Right lung (tissue), 2 donors: ENCODE measurements at regions not wholly inside any gene's neighbourhood (a gene's known extent, or its start where the extent isn't known, plus 50 kb on each side); places are given as distances from the start of the nearest gene placed in this dataset.
"Not testable (repeated sequence)": the region's sequence is repeated elsewhere in the genome, so short reads cannot be mapped to it uniquely, and the experiment has no call there.

Experiments used
- DNase-seq, 2 donors: peaks; one replicate each; pipeline ENCODE4 v3.0.0-alpha.2; 2013

- not testable (repeated sequence) for DNase-seq
Observed at GRCh38 chr16:51977506-51977905, 569.4 kb downstream of the TOX3 start.

GRCh38 chr16:51971184-51971583 is 575.8 kb downstream of the TOX3 start:
- DNase-seq, result no peak

DNA sequence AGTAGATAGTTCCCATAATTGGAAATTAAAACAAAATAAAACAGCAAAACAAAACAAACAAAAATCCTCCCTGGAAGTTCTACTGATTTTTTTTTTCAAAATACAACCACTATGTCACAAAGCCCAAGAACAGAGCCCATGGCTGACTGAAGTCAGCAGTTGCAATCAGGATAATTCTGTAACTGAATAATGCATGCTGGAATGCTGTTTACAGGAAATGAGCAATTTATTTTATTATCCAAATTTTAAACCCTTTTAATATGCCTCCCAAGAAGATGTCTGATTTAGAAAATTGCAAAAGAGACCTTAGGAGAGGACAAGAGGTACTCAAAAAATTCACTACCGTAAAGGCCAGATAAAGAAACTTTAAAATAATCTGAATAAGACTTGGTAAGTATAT is 578.2 kb downstream of the TOX3 start:
- no peak for DNase-seq

- no peak for DNase-seq
Observed at GRCh38 chr16:51967646-51968045, 579.3 kb downstream of the TOX3 start.

DNA sequence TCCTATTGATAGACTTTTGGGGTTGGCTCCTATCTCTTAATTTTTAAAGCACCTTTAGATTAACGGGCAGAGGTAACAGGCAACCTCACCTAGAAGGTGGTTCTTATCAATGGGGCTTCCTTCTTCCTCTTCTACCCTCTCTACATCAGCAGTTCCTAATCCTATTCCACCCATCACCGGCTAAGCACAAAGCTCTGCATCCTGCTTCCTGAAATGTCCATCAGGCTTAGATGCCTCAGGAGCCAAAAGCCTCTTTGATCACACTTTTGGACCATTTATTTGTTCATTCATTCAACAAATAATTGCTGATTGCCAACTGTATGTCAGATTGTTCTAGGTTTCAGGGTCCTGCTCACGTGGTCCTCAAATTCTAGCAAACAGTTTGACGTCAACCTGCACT is 586.0 kb downstream of the TOX3 start:
- no peak for DNase-seq

DNA sequence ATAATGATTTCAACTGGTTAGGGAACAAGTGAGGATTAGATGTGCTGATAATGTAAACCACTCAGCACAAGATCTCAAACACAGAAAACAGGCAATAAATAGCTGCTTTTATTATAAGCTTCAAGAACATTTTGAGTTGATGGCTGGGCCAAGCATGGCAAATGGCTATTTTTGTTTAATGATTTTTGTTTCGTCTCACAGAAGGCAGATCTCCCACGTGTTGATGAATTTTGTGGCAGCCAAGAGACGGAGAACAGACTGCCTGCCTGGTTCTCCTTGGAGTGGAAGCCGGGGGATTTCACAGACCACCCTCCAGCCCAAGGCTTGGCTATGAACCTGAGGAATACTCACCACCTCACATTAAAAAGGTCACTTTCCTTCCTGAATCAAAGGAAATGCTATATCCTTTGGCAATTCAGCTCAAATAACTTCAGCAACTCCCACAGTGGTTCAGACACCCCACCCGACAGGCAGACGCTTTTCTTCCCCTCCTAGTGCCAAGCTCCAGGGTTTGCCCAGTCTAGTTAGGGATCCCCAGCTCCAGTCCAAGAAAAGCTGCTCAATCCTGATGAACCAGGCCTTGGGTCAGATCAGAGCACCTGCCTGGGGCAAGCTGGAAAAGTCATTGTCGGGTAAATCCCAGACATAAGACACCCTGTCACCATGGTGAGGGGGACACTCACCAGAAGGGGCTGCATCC is 593.5 kb downstream of the TOX3 start:
- DNase-seq, result no peak

- no peak for DNase-seq
Observed at GRCh38 chr16:51952500-51952899, 594.4 kb downstream of the TOX3 start.

- DNase-seq, result no peak
Observed at GRCh38 chr16:51951668-51952298, 595.2 kb downstream of the TOX3 start.

DNA sequence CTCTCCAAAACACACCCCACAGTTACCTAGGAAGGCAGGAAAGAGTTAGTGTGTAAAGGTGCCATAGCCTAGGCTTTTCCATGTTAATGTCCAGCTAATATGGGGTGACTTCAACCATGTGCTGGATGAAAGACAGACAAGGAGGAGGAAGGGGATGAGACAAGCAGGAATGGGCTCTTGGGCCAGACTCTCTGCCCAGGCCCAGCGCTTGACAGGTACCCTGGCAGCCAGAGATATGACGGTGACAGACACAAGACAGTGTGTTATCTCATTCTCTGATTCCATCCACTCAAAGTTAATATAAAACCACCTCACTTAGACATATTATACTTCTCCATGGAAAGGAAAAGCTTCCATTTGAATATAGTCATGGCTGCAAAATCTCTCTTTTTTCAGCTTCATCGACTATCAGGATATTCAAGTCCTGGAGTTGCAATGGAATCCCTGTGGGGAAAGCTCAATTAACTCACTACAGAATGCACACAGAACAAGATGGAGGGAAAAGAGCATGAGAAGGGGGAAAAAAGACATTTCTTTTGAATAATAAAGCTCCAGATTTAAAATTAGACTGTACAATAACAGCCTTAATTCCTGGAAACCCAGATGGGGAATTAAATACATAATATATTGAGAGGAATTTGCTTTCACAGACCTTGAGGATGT is 596.7 kb downstream of the TOX3 start:
- no peak for DNase-seq

- no peak for DNase-seq
Observed at GRCh38 chr16:51949282-51949681, 597.7 kb downstream of the TOX3 start.

DNA sequence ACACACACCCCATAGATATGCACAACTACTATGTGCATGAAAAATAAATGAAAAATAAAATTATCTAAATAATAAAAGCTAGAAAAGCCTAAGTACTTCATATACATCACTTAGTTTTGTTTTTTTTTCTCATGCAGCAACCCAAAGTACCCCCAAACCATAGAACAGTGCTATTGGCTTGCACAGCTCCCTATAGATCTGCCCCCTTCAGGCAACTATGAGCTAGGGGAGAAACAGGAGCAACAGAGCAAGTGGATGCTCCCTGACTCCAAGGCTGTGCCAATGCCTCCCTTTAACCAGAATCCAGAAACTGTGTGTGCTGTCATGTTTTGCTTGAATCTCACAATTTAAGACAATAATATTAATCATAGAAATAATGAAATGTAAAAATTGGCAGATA is 605.5 kb downstream of the TOX3 start:
- no peak for DNase-seq

GRCh38 chr16:51940183-51940582 is 606.8 kb downstream of the TOX3 start:
- no peak for DNase-seq

GRCh38 chr16:51939378-51939871 is 607.5 kb downstream of the TOX3 start:
- no peak for DNase-seq

DNA sequence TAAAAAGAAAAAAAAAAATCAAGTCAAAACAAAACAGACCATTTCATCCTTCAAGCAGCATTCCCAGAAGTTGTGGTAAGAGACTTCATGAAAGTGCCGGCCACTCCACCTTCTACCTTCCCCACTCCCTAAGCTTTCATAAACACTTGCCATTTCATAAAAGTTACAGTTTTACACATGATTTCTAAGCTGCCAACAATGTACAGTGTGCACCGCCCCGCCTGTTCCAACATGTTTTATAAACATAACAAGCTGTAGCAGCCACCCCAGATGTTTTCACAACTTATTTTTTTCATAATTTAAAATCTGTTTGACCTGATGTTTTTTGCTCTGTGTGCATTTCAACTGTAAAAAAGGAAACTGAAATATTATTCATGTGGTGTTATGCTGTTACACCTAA is 608.1 kb downstream of the TOX3 start:
- no peak for DNase-seq

- DNase-seq, result no peak
Observed at GRCh38 chr16:51937771-51938170, 609.2 kb downstream of the TOX3 start.

DNA sequence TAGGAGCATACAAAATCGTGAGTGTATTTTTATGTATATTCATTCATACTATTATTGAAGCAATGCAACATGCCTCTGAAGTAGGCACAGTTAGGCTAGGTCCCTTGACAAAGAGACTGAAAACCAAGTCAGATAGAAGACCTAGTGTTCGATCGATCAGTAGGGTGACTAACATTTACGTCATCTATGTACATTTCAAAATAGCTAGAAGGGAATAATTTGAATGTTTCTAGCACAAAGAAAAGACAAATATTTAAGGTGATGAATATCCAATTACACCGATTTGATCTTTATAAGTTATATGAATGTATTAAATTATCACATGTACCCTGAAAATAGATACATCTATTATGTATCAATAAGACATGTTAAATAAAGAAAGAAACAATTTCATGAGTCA is 610.1 kb downstream of the TOX3 start:
- no peak for DNase-seq

DNA sequence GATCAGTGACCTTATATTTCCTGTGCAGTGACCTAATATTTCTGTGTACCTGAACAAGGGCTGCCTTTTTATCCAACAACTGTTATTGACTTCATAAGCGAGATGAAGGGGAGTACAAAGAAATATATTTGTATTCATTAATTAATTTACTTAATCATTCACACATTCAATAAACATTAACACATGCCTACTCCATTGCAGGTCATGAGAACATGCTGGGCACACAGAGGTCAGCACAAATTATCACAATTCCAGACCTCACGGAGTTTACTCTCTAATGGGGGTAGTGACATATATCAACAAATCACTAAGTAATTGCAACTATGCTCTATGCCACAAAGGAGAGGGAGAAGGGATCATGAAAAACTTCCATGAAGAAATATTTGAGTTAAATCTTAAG is 614.6 kb downstream of the TOX3 start:
- no peak for DNase-seq

DNA sequence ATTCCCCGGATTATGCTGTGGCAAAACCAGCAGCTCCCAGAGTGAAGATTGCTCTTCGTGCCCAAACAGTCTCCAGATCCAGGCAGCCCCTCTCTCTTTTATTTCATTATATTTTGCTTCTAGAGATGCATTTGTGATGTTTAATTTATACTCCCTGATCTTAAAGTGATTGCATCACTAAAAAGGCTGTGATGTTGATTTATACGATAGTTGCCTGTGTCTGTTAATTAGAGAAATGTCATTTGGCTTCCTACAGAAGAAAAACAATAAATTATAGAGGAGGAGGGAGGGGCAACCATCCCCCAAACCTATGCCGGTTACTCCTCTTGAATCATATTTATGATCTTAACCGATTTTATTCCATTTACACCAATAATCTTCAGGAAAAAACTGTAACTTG is 615.3 kb downstream of the TOX3 start:
- no peak for DNase-seq

DNA sequence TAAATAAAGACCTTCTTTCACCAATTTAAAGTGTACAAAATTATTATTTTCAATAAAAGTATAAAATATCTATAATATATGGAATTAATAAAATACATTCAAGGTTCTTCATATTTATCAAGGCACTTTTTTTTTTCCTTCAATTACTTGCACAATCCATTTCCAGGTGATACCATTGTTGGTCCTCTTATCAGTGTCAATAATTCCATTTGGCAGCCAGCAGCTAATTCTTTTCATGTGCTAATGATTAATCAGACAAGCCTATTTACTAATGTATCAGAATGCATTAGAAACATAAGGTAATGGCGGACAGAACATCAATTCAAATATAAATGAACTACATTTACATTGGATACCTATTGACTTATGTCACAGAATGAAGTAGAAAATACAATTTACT is 622.2 kb downstream of the TOX3 start:
- DNase-seq, result no peak

DNA sequence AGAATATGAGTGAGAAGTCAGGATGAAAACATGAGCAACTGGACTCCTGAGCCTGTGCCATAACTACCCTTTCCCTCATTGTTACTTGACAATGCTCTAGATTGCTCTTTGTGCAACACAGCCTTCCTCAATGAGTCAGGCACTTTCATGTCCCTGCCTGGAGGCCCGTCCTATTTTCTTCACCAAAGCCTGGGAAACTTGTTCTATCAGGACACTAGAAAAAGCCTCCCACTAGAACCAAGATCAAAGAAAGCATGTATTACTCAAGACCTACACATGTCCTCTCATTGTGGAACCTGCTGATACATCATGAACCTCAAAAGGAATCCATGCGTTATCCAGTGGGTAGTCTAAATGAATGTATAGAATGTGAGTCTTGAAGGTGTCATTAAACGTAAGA is 624.5 kb downstream of the TOX3 start:
- DNase-seq, result no peak

GRCh38 chr16:51919736-51920135 is 627.2 kb downstream of the TOX3 start:
- no peak for DNase-seq

DNA sequence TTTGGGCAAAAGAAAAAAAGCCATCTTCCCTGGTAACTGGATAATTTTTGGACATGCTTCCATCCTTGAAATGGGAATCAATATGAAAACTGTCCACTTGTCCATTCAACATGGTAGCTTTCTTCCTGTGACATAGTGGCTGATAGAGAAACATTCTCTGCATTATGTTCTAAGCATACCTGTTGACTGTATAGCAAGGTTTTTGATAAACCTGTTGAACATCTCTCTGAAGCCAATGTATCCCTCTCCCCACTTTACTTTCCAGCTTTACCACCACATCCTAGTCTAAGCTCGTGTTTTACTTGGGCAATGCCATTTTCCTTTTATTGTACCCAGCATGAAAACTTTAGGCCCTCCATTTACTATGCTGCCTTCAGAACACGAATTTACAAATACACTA is 630.1 kb downstream of the TOX3 start:
- no peak for DNase-seq

- no peak for DNase-seq
Observed at GRCh38 chr16:51916231-51916630, 630.7 kb downstream of the TOX3 start.
